GM21447 (cell line): ENCODE measurements at regions not wholly inside any gene's neighbourhood (a gene's known extent, or its start where the extent isn't known, plus 50 kb on each side); places are given as distances from the start of the nearest gene placed in this dataset.

Source experiments
- ATAC-seq: cut with Tn5 transposase; IDR thresholded peaks from one replicate; pipeline ENCODE4 v1.9.1; 2021; ENCODE audit not compliant: unreplicated experiment

- ATAC-seq, result no peak
Observed at GRCh38 chr15:25931851-25932250, 68.7 kb upstream of the ATP10A start.

GRCh38 chr15:25930931-25931330, 67.8 kb upstream of the ATP10A start:
- ATAC-seq, result no peak
